ENCODE measurements at regions not wholly inside any gene's neighbourhood (a gene's known extent, or its start where the extent isn't known, plus 50 kb on each side); places are given as distances from the start of the nearest gene placed in this dataset.

DNA sequence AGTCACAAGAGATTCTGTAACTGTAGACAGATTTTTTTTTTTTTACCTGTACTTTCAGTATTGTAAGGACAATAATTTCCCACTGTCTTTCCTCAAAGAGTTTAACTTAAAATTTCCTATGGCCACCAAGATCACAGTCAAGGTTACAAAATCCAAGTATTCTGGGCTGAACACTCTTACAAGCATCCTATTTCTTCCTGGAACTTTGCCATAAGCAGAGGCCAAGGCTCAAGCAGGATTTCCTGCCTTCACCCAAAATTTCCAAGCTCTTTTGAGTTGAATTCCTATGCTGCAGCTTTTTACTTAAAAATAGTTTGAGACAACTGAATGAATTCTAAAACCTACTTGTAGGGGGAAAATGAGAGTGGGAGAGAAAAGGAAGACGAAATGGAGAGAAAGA is 299.4 kb downstream of the ZNF516 start:
- DNase-seq (ENCODE audit: low spot score) = no peak

DNA sequence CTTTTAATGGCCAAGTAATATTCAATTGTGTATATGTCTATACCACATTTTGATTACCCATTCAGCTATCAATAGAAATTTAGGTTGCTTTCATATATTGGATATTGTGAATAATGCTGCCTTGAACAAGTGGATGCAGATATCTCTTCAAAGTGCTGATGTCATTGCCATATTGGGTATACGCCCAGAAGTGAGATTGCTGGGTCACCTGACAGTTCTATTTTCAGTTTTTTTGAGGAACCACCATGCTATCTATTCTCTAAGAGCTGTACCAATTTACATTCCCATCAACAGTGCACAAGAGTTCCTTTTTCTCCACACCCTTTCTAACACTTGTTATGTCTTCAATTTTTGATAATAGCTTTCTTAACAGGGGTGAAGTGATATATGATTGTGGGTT is 306.9 kb downstream of the ZNF516 start:
- no peak for DNase-seq (ENCODE audit: low spot score)

DNA sequence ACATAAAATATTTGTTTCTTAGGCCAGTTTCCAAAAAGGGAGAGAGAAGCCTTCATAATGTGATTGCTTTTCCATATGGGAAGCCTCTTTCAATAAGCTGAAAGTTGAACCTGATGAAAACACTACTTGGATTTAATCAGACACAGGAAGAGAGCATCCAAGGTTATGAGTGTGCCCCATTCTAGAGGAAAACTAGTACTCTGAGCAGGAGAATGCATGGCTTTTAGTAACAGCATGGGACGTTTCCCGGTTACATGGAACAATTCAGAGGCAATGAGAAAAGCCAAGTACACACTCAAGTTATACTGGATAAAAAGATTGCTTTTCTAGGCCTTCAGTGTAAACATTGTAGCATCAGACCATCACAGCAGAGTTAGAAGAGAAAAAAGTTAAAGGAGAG is 315.8 kb downstream of the ZNF516 start:
- DNase-seq (ENCODE audit: low spot score) = no peak

DNA sequence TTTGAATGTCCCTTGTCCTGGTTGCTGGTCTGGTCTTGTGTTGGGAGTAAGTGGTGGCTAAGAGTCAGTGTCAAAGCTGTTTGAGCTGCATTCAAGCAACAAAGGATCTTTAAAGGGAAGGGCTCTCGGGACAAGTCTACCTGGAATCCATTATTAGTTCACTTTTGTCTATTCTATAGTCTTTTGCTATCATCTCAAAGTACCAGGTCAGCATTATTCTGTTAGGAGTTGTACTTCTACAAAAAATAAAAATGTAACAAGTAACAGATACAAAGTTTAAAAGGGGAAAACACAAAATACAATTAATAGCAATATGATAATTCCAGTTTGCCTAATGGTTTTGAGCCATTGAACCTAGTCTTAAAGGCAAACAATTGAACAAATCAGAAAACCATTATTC is 317.9 kb downstream of the ZNF516 start:
- DNase-seq (ENCODE audit: low spot score) = no peak

DNA sequence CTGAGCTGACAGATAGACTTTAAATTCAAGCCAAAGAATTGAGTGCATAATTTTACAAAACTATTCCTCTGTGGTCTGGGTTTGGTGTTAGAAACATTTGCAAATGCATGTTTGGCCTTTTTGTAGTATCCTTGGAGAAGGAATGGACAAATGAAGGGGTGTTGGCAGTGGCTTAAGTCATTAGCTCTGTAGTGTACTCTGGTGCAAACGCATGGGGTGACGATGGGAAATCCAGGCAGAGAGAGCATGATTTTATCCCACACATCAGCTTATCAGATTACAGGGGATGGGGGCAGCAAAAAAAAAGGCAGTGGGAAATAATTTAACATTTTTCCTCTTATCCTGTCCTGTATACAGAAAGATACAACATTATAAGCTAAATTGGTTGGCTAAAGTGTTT is 320.6 kb downstream of the ZNF516 start:
- no peak for DNase-seq (ENCODE audit: low spot score)

DNA sequence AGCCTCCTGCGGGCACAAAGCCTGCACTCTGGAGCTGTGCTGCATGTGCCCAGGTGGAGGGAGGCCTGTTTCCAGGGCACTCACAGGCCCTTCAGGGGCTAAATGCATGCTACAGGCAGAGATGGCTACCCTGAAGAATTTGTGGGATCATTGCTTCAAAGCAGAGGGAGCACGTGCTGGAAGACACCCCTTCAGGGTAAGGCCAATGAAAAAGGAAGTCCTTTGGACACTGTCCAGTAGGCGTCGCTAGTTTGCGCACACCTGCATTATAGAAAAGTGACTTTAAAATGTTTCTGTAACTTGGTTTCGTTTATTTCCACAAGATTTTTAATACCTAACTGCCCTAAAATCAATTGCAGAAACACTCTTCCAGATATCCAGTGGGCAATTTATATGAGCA is 325.3 kb downstream of the ZNF516 start:
- no peak for DNase-seq (ENCODE audit: low spot score)

DNA sequence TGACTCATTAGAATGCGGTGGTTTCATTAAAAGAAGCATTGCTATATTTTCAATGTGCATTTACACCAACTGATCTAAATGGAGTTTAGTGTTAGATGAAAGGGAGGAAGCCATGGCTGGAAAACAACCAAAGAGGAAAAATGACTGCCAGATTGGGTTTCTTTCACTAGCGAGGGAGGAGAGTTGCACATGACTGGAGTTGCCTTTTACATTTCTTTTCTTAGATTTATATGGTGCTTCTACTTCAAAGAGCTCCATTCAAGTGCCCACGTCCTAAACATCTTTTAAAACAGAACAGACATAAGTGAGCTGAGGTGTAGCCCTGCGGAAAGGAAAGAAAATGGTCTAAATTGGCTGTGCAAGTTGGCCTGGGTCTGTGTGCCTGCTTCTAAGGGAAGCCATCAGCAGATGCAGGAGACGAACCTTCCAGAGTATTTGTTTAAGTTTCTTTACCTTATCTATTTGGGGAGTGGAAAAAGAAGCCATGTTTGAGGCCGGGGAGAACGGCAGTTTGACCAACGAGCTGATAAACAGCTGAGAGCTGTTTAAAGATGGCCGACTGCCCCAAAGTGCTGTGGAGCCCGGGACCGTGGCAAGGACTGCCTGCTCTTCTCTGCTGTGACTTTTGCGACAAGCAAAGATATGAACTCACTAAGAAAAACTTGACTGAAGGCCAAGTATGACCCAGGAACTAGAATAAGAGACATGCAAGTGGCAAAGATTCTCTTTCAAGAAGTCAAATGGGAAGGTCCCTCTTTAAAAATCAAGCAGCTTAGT is 327.0 kb downstream of the ZNF516 start:
- DNase-seq (ENCODE audit: low spot score) = no peak

DNA sequence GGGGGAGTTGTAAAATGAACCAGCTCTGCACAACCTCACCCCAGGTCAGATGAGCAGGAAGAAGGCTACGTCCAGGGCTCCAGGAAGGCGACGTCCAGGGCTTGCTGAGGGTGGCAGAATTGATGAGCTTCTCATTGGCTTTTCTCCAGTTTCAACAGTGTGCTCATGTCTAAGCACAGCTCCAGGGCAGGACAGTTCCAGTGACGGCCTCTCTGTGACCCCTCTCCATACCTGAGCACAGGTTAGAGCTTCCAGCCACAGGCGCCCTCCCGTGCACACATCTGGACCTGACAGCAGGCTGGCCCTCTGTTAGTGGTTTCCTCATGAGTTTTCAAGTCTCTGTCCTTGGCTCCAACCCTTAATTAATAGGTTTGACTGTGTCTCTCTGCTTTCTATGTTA is 327.6 kb downstream of the ZNF516 start:
- DNase-seq (ENCODE audit: low spot score) = no peak

DNA sequence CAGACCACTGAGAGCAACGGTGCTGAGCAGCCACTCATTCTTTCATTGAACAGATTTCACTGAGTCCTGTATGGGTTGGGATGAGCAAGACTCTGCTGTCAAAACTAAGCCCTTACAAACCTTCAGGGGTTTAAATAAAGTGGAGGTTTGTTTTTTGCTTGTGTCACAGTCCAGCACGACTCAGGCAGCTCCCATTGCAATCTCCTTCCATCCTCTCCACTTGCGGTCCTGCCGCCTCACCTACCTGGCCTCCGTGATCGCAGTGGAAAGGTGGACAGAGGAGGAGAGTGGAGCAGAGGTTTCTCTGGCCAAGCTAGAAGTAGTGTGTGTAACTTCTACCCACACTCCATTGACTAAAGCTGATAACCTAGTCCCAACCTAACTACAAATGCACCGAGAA is 332.2 kb downstream of the ZNF516 start:
- DNase-seq (ENCODE audit: low spot score) = no peak

DNA sequence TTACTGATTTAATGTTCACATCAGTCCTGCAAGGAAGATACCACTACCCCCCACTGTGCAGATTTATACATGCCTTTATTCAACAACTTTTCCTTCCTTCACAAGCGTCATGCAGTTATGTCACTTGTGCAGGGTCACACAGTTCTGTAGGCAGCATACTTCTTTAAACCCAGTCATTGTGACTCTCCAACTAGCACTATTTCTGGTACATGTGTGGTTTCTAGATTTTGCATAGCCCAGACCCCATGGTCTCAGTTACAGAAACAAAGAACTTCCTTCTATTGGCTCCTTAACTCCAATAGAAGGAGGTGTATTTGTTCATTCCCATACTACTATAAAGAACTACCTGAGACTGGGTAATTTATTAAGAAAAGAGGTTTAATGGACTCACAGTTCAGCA is 333.1 kb downstream of the ZNF516 start:
- DNase-seq (ENCODE audit: low spot score) = no peak

DNA sequence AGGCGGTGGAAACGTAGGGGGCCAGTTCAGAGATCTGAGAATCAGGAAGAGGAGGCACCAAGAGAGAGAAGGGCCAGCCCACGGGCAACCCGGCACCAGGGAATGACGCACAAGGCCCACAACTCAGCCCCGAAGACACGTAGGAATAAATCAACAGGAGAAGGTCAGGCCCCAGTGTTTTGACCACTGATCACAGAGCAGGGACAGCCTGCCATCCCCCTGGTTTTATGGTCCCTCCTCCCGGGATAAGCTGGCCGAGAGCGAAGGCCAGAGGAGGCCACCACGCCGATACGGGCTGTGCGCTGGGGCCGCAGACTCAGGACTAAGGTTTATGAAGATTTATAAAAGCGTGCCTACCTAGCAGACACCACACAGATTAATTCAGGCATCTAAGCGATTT is 341.4 kb downstream of the ZNF516 start:
- DNase-seq (ENCODE audit: low spot score) = no peak

DNA sequence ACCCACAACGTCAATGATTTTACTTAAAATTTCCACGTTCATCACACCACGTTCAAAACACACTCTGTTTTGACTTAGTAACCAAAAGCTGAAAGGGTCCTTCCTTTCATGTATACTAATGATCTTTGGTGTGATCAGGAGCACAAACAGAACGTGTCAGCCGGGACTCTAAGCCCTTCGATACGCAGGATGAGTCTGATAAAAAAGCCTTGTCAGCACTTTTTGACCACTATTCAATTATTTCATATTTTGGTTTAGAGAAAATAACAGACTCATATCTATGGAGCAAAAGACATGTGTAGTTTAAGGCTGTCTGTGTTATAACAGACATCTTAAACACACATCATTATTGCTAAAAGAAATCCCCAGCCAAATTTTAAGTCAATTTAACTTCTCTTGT is 345.3 kb downstream of the ZNF516 start:
- no peak for DNase-seq (ENCODE audit: low spot score)

DNA sequence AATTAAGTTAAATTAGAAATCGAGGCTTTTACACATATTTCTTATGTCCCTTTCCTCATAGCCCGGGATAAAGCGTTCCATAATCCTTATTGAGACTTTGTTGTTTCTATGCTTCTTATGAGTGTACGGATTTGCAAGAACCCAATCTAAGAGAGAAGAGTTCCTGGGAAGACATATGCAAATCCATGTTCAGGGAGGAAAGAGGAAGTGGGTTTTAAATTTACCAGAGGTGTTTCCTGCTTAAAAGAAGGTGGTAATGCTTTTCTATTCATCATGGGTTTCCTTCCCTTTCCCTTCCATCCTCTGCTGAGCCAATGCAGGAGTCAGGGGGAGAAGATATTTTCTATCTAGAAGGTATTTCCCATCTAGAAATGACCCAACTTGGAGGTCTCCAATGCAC is 345.8 kb downstream of the ZNF516 start:
- no peak for DNase-seq (ENCODE audit: low spot score)

DNA sequence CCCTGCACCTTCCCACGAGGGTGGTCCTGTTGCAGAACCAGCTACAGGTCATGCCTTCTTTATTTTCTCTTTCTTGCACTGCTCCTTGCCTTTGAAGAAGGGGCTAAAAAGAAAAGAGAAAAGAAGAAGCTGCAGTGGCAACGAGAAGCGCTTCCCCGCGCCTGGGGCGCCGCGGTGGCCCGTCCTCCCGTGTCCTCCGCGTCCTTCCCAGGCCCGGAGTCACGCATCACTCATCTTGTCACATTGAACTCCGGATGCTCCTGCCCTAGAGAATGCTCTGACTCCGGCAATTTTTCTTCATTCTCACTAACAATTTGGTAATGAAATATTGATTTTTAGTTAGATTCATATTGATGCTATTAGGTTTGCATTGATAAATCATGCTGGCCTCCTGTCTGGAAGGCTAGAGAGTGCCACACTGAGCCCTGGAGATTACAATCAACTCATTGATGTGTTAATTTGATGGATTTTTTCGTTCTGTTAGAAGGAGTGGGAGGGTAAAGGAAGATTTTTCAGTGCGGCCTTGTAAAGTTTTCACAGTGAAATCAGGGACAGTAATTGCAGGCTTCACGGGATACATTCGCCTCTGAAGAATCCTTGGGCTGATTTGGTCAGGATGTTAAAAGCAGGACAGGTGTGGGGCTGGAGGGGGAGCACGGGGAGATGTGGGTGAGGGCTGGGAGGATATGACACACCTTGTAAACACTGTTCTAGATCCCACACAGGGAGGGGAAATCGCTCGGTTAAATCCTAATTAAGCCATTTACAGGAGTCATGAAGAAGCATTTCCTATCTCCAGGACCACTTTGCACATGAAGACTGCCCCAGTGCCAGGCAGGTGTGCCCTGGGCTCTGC is 349.3 kb downstream of the ZNF516 start:
- no peak for DNase-seq (ENCODE audit: low spot score)

DNA sequence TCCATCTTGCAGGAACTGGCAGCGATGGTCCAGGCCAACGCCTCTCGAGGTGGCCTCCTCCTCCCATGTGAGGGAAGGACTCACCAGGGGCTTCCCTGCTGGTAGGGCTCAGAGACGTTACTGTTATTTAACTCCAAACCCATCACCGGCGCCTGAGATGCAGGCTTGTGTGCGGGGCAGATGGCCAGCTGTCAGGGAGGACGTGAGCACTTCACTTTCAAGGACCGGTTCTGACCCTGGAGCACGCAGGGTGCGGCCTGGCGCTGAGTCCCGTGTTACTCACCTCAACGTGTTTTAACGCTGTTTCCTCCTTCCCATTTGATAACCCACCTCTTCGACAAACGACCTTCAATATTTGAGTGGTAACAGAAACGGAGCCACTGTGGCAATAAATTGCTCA is 350.2 kb downstream of the ZNF516 start:
- no peak for DNase-seq (ENCODE audit: low spot score)

DNA sequence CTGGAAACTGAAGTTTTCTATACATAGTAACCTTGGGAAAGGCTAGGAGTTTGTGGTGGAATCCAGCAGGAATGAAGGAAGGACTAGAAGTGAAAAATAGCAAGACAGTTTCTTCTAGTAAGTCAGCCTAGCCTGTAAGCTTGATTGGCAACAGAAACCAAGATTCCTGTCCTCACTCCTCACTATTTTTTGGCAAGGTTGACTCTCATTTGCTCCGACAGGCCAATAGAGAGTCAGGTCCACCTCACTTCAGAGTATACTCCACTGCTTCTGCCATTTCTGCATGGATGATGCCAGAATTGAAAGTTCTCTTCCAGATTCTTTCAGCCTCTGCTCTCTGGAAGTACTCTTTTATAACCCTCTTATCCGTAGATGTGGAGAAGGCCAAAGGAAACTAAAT is 352.4 kb downstream of the ZNF516 start:
- no peak for DNase-seq (ENCODE audit: low spot score)

DNA sequence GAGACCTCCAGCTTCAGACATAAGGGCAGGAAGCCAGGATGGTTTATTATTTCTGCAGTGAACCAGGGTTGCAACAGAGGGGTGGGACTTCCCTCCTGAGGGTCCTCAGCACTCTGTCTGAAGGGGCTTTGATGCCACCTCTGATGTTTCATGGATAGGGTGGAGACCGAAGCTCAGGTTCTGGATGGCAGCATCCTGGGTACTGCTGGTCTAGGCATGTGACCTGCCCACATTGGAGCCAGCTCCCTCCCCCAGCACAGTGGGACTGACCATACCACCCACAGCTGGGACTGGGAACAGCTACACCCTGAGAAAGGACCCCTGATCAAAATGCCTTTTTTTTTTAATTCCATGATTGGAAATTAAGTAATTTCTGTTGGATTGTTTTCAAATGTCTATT is 355.2 kb downstream of the ZNF516 start:
- DNase-seq (ENCODE audit: low spot score) = no peak

DNA sequence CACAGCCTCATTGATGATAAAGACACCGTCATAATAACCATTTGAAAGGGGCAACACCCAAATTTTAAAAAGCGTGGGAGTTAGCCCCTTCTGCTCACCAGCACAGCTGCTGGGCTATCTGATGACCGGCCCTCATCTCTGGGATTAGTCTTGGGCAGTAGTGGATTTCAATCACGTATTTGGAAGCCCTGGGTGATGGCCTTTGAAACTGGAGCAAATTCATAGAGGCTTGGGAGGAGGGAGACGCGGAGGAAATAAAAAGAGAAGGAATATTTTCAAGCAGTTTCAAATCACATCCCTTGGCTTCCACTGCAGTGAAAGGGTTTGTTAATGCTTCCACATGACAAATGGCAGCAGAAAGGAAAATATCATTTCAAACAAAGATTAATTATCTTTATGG is 357.8 kb downstream of the ZNF516 start:
- no peak for DNase-seq (ENCODE audit: low spot score)

DNA sequence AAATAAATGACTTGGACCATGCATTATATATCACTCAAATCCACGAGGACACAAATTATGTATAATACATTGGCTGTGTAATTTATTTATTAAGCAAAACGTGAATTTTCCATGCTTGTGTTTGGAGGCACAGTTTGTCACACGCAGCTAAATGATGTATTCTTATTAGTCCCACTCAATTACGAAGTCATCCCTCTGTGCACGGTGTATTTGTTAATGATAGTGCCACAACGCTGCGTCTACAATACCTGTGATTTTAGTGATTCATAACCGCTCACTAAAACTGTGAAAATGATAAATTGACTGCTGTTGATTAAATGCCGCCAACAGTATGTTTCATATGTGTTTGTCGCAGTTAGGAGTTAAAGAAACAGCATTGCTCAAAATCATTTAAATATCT is 358.3 kb downstream of the ZNF516 start:
- no peak for DNase-seq (ENCODE audit: low spot score)

DNA sequence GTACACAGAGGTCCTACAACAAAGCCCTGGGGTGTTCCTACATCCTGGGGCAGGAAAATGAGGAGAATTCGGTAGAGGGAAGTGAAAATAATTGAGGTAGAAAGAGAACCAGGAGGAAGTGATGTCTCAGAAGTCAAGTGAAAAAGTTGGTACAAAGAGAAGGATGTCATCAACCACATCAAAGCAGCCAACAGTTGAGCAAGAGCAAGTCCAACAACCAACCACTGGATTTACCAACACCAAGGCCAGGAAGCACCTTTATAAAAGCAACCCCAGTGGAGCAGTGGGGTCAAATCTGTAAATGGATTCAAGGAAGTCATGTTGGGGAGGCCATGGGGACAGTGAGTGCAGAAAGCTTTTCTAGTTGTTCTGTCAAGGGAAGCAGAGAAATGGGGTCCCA is 360.4 kb downstream of the ZNF516 start:
- DNase-seq (ENCODE audit: low spot score) = no peak

DNA sequence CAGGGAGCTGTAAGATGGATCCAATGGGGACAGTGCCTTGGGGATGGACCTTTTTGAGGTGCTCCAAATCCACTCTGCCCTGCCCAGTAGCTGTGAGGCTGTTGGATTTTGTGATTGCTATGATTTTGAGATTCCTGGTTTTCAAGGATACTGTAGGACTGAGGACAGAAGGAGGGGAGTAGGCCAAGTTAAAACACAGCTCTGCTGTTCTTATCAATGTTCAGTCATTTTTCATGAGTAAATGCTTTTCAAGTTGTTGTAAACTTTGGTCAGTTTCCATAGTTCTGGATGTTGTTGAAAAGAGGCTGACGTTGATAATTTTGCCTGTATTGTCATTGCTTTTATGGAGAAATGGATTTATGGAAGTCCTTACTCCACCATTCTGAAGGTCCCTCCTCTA is 361.2 kb downstream of the ZNF516 start:
- DNase-seq (ENCODE audit: low spot score) = no peak

DNA sequence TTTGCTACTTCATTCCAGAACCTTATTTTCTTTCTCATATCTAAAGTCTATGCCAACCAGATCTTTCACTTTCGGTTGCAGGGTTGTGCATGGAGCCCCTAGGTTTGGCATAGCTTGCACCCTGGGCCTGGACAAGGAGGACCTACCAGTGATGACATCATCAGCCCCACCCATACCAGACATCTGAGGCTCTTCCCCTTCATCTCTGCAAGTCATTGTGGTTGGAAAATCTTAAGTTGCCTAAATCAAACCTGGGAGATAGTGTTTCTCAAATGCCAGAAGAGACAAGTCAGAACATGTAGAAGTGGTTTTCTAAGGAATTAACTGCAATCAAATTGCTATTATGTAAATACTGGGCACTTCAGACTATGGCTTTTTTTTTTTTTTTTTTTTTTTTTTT is 363.3 kb downstream of the ZNF516 start:
- DNase-seq (ENCODE audit: low spot score) = no peak

DNA sequence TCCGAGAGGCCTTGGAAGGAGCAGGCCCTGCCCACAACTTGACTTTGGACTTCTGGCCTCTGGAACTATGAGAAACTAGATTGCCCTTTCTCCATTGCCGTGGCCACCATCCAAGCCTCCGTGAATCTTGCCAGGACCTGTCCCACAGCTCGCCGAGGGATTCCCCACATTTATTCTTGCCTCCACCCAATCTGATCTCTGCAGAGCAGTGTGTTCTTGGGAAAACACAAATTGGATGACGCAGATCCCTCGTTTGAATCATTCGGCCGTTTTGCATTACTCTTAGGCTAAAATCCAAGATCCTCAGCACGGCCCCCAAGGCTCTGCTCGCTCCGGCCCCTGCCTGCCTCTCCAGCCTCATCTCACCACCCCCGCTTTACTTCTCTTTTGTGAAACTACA is 364.2 kb downstream of the ZNF516 start:
- DNase-seq (ENCODE audit: low spot score) = no peak

DNA sequence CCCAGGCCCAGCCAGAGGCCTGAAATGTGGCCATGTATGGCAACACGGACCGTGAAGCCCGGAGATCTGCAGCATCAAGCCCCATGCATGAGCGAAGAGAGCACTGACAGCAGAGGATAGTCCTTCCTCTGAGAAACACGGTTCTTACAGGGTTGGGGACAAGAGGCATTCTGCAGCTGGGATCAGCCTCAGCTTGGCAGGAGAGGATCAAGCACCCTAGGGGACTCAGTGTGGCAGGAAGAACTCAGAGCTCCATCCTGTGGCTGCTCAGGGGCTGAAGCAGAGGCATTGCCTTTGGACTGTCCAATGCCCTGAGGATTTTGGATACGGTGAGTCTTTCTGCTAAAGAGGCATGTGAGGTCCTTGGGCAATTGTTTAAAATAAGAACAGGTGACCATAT is 368.7 kb downstream of the ZNF516 start:
- no peak for DNase-seq (ENCODE audit: low spot score)
